Right renal cortex interstitium (tissue), 3 donors: ENCODE measurements at regions not wholly inside any gene's neighbourhood (a gene's known extent, or its start where the extent isn't known, plus 50 kb on each side); places are given as distances from the start of the nearest gene placed in this dataset.
"Not testable (repeated sequence)": the region's sequence is repeated elsewhere in the genome, so short reads cannot be mapped to it uniquely, and the experiment has no call there.

Source experiments
- DNase-seq, 3 donors: peaks; one replicate each; pipeline ENCODE4 v3.0.0-alpha.2; 2013; ENCODE audit warnings: low read depth in 3 of 3, low spot score in 2 of 3

DNA sequence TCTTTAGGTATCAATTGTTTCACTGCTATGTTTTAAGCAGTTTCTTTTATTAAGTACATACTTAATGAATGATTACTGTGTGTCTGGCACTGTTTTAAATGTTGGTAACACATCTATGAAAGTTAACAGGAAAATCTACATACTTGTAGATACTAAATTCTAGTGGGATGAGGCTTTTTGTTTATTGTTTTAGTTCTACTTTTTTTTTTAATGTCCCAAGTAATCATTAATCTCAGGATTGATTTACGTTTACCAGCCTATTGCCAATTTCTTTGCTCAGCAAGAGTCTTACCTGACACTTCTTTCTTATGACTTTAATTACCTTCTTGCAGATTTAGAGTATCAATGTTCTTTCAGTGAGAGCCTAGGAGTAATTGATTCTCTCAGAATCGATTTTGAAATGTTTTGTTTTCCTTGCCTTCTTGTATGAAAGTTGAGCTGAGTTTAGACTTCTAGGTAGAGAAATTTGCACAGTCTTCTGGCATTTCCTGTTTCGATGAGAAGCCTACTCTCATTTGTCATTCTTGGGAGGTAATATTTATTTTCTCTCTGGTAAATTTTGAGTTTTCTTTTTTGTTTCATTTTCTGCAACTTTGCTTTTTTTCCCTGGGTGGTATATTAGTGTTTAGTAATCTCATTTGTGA is 235.2 kb upstream of the ANKRD50 start:
- no peak for DNase-seq

DNA sequence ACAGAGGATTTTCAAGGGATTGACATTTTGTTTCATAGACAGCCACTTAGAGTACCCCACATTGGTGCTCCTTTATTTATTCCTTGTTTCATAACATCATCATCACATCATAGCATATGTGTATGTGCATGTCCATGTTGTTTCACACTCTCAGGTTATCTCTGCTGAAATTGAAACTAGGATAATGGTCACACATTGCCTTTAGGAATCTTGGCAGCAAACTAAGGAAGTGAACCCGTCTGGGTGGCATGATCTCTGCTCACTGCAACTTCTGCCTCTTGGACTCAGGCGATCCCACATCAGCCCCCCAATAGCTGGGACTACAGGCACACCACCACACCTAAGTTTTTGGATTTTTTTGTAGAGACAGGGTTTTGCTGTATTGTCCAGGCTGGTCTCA is 234.2 kb upstream of the ANKRD50 start:
- DNase-seq, result no peak

DNA sequence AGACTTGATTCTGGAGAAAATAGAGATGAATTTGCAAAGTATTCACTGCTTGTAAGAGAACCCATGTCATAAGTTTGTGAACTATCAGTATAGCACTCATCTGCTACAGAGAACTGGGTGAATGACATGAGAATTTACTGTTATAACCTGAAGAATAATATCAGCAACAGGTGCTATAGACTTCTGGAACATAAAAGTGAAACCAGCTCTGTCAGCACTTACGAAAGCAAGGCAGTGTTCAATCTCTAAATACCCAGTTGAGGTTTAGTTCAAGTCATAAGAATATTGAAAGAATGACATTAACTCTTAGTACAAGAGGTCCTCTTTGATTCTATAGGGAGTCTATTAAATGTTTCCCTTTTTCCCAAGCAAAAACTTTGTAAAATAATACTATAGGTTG is 232.9 kb upstream of the ANKRD50 start:
- no peak for DNase-seq

DNA sequence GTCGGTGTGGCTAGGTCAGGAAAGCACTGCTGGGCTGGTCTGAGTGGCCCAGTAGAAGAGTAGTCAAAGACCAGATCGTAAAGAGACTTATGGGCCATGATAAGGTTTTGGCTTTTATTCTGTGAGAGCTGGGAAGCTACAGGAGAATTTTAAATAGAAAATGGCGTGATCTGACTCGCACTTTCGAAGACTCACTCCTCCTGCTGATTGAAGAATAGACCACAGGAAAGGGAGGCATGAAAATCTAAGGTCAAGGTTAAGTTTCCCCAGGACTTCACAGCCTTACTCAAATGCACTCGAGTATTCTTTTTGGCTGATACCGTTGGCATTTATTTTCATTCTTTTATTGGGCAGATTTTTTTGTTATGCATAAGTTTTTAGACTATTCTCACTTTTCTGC is 231.4 kb upstream of the ANKRD50 start:
- DNase-seq, result no peak

DNA sequence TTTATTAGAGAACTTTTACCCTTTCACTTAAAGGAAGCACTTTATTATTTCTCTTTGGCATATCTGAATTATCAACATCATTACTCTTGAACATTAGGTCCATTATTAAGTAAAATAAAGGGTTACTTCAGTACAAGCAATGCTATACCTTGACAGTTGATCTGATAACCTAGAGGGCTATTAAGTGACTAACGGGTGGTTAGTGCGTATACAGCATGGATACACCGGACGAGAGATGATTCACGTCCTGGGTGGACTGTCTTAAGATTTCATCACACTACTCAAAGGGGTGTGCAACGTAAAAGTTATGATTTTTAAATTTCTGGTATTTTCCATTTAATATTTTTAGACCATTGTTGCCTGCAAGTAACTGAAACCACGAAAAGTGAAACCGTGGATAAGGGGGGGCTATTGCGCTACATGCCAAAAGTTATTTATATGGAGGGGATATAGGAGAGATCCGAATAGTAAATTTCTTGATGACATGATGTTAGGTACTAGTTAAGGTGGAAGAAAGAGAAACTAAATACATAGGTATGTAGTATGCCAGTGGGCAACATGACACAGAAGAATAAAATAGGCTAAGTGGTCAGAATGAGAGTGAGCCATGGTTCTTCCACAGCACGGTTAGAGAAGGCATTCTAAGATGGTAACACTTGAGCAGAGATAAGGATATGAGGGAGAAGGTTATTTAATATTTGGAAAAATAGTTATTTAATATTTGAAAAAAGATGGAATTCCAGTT is 230.8 kb upstream of the ANKRD50 start:
- DNase-seq, result no peak

DNA sequence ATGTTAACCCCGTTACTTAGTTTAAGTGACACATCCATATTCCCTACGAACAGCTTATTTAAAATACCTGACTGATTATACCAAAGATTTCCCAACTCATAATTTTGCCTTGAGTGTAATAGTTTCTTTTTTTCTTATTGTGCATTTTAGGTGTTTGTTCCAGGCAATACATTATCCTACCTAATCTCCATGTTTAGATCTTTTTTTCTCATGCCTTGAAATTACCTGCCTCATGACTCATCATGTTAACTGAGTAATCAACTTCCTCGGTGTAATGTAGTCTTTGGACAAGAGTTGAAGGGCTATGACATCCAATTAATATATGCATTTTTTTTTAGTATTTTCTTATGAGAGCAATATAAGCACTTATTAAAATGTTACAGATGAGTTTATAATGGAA is 228.7 kb upstream of the ANKRD50 start:
- no peak for DNase-seq

DNA sequence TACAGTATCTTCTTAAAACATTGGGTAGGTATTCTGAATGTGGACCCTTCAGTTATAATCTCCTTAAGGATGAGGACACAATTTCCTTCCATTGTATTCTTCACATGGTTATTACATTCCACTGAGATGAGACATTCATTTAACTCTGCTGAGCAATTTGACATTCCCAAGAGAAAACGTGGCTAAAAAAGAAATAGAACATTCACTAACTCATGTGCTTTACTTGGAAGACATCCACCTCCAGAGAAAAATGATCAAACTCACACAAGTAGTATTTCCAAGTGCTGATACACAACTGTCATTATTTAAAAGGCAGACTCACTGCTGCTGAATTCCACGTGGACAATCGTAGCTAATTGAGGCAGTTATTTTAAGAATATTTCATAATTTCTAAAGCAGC is 227.9 kb upstream of the ANKRD50 start:
- DNase-seq, result no peak

DNA sequence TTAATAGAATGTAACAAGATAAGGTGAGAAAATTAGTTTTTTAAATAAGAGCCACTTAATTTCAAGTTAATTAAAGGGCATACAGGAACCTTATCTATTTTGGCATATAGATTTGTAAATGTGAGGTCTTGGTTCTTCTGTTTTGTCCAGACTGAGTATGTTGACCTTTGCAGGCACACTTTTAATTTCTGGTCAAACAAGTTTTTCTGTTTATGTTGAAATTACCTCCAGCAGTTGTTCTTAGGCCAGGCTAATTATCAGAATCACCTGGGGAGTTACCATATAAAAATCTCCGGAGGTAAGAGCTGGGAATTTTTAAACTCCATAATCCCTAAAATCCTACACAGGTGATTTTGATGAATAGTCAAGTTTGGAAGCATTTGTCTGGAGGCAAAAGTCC is 227.4 kb upstream of the ANKRD50 start:
- no peak for DNase-seq

DNA sequence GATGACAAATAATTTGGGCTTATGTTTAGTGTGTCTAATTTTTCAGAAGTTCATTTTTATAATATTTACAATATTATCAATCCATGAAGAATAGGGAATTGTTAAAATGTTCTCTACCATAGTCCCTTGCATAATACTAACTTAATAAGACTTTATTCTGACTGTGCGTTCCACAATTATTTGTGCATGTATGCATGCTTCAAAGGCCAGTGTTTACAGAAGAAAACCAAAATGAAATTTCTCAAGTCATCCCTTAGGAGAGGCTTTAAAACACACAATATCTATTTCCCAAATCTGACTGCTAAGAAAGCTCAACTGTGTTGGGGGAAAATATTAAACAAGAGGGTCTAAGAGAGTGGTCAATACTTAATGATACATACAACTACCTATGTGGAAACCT is 226.3 kb upstream of the ANKRD50 start:
- no peak for DNase-seq

DNA sequence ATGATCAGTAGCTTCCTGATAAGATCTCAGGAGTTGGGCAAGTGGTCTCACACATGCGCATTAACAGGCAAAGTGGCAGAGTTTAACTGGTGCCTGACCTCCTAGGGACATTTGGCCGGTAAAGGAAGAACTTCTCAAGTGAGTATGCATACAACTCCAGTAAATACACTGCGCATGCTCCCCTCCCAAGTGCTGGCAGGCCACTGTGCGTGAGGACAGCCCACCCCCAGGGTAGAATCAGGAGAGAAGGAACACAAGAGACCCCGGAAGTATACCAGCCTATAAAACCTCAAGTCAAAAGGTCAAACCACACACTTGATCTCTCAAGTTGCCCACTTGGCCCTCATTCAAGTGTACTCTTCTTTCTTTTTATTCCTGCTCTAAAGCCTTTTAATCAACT is 225.5 kb upstream of the ANKRD50 start:
- DNase-seq, result no peak

DNA sequence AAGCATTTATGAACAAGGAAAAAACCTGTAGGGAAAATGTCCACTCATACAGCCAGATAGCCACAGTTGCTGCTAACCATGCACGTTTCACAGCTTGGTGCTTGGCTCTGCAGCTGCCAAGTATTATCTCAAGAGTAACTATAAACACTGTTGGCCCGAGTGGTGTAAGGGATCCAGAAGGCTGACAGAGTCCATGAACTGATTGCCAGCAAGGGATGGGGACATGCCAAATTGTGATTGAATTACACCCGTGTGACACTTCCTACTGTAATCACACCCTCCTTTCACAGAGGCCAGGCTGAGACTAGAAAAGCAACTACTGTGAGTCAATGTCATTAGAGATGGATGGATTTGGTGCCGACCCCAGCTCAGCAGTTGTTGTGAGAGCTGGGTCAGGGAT is 223.9 kb upstream of the ANKRD50 start:
- DNase-seq, result peak in 2 of 3 donors; percentile 31 to 45

DNA sequence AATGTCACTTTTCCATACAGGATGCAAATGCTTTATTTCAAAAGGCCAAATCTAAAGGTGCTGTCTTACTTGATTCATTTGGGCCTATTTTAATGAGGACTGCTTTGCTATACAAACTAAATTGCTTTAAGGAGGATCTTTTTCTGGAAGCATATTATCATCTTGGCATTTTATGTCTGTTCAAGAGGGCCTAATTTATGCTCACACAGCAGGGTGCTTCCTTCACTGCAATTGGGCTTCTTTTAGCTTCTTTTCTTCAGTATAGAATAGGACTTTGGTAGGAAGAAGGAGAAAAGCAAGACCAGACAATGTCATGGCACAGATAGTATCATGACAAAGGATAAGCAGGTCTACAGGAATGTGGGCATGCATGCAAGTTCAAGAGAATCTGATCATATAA is 222.4 kb upstream of the ANKRD50 start:
- DNase-seq, result no peak

DNA sequence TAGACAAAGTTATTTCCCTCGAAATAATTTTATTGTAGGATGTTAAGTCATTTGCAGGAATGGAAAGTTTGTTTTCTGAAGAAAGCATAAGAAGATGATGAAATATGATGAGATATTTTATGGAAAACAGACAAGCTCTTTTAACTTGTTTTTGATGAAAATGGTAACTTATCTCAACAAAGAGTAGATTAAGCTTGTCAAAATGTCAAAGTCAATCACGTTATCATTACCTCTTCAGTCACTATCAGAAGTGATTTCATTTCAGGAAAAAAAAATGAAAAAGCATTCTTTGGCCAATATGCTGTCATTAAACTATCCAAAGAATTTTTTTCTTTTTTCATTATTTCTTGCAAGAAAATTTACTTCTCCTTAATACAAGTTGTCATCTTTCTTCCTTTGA is 221.0 kb upstream of the ANKRD50 start:
- no peak for DNase-seq

DNA sequence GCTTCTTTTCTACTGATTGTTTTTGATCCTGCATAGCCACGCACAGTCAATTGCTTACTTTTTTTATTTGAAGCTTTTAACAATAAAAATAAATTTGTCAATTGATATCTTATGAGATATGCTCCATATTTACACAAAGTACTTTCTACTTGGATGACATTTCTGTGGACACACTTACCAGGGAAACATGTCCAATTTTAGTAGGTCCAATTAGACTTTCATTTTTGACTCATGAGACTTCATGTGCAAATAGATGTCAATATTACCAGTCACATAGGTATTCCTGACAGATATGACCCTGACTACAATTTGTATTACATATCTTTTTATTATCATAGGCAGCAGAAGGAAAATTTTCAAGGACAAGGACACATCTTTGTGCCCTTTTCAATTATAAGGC is 219.9 kb upstream of the ANKRD50 start:
- no peak for DNase-seq

DNA sequence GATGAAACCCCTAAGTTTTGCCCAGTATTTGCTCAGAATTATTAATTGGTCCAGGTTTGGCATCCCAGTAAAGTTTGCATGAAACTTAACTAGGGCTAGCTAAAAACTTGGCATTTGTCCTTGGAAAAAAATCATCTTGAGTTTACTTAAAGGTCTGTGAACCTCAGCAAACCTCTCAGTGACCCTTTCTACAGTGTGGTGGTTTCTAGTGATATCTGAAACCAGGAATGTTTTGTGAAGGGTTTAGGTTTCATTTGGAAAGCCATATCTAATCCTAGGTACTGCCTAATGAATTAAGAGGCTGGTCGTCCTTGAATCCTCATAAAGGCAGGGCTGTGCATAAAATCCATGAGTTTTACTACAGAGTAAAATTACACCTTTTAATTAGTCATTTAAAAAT is 218.5 kb upstream of the ANKRD50 start:
- peak in 1 of 3 donors; percentile 36 for DNase-seq

DNA sequence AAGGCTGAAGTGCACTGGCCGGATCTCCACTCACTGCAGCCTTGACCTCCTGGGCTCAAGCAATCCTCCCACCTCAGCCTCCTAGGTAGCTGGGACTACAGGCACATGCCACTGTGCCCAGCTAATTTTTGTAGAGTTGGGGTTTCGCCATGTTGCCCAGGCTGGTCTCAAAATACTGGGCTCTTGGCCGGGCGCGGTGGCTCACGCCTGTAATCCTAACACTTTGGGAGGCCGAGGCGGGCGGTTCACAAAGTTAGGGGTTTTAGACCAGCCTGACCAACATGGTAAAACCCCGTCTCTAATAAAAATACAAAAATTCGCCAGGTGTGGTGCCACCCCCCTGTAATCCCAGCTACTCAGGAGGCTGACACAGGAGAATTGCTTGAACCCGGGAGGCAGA is 210.2 kb upstream of the ANKRD50 start:
- DNase-seq, result not testable (repeated sequence)

DNA sequence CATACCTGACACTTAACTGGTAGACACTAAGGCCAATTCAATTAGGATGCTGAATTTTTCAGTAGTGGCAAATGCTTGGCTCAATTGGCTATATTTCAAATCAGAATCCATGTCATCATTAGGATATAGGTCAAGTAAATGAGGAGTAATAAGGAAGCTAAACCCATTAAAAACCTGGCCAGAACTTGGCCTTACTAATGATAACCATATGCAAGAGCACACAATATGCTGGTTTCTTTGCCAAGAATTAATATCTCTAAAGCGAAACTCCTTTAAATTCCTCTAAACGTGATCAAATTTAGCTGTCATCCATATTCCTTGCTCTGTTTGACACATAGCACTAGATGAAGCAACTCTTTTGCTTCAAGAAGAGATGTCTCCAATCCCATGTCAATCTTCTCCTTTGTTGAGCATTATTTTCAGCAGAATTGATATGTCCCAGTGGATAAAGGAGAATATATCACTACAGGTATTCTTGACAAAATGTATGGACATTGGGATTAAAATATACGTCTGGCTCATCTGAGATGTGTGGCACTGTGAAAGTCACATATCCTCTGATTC is 206.1 kb upstream of the ANKRD50 start:
- no peak for DNase-seq

DNA sequence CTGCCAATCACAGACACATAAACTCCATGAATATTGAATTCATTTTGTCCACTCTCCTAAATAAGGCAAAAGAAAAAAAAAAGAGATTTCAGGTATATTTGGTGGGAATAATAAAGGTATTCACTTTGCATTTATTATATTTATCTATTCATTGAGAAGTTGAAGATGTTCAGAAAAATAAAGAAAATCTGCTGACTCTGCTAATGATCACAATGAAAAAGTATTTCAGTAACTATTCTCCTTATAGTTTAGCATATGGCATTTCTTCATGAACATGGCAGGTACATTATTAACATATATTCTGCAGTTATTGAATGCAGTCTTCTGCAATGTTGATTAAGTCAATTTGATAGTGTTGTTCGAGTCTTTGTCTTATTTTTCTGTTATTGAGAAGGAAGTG is 202.5 kb upstream of the ANKRD50 start:
- DNase-seq, result no peak

DNA sequence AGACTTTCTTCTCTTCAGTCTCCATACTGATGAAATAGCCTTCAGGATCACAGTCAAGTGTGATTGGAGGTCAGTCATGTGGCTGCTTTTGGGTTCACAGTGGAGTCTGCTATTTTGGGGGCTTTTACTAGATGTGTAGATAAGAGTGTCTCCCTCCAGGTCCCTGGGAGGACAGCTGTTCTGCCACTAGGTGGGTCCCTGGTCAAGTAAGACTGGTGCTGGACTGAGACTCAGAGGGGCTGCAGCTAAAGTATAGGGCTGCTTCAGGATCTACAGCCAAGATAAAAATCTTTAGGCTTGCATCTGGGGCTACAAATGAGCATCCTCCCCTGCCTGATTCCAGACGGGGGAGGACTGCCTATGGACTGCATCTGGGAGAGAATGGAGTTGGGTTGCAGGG is 200.7 kb upstream of the ANKRD50 start:
- no peak for DNase-seq

DNA sequence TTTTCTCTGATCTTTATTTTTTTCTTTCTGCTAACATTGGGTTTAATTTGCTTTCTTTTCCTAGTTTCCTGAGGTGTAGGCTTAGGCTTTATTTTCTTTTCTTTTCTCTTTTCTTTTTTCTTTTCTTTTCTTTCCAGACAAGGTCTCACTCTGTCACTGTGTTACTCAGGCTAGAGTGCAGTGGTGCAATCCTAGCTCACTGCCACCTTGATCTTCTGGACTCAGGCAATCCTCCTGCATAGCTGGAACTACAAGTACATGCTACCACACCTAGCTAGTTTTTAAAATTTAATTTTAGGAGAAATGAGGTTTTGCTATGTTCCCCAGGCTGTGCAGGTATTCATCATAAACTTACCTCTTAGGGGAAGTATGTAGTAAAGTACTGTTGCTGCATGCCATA is 197.8 kb upstream of the ANKRD50 start:
- no peak for DNase-seq

DNA sequence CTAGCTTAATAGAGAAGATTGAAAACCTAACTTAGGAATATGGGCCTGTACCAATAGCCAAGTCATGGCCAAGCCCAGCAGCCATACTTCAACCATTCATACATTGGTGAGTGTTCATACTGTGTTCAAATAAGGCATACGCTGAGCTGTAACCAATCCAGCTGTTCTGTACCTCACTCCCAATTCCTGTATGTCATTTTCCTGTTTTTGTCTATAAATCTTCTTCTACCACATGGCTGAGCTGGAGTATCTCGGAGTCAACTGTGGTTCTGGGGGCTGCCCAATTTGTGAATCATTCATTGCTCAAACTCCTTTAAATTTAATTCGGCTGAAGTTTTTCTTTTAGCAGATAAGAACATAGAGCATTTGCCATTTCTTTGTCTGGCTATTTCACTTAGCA is 195.3 kb upstream of the ANKRD50 start:
- no peak for DNase-seq

DNA sequence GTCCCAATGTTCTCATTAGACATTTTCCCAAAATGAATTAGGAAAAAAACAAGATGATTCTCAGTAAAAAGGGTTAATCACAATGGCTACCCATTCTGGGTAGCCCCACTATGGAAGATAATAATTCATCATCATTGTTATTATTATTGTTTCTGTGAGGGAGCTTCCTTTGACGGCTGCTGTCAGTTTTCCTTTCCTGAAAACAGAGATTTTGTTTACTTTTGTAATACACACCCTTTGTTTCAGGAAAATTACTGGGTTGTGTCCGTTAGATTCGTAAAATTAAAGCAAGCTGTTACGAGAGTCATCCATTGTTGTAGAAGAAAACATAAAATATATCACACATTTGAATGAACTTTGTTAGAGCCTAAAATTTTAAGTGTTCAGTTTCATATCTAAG is 192.9 kb upstream of the ANKRD50 start:
- no peak for DNase-seq
